GM12892 (cell line): ENCODE measurements at regions not wholly inside any gene's neighbourhood (a gene's known extent, or its start where the extent isn't known, plus 50 kb on each side); places are given as distances from the start of the nearest gene placed in this dataset.

Source experiments
- POLR2A ChIP-seq: IDR thresholded peaks from 2 replicates; pipeline ENCODE4 v1.6.1; 2011; ENCODE audit warnings: low read depth, low read length, control low read depth
- POLR2AphosphoS5 ChIP-seq: IDR thresholded peaks from 2 replicates; pipeline ENCODE4 v1.6.1; 2011; ENCODE audit warnings: low read depth, low read length, control low read depth

- no peak for TF ChIP-seq POLR2AphosphoS5
- TF ChIP-seq POLR2A: no peak
Measured at GRCh38 chr2:118431997-118432396, 343.7 kb downstream of the INSIG2 start.
